ENCODE measurements at regions not wholly inside any gene's neighbourhood (a gene's known extent, or its start where the extent isn't known, plus 50 kb on each side); places are given as distances from the start of the nearest gene placed in this dataset.

DNA sequence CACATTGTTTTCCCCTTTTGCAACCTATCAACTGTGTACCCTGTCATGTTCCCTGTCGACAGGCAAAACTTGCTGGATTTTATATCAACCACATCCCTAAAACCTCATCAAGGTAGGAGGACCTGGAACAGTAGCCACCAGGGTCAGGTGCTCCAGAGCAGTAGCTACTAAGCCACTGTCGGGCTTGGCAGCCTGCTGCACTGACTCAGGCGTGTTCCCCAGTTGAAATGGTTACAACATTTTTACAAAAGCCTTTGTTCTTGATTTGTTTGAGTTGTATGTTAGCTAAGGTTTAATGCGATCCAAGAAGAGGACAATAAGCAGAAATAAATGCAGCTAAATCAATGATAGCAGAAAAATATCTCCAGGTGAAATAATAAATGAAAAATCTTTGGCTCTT lies 407.4 kb upstream of the TLE4 start:
- TF ChIP-seq EZH2 (IDR thresholded peaks at IDR 0.05; ENCODE audit: insufficient read depth, poor library complexity, severe bottlenecking) (no peak), EZH2phosphoT487 (IDR thresholded peaks at IDR 0.05; ENCODE audit: insufficient read depth, low read depth) (no peak)

All from GM23248 (cell line).